ENCODE measurements at regions not wholly inside any gene's neighbourhood (a gene's known extent, or its start where the extent isn't known, plus 50 kb on each side); places are given as distances from the start of the nearest gene placed in this dataset.

DNA sequence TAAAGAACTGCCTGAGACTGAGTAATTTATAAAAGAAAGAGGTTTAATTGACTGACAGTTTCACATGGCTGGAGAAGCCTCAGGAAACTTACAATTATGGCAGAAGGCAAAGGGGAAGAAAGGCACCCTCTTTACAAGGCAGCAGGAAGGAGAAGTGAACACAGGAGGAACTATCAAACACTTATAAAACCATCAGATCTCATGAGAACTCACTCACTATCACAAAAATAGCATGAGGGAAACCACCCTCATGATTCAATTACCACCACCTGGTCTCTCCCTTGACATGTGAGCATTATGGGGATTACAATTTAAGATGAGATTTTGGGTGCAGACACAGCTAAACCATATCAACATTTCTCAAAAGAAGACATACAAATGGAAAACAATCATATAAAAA, 266.3 kb downstream of the EPM2A start:
- TF ChIP-seq POLR2A (IDR thresholded peaks at IDR 0.05): no peak
- TF ChIP-seq, protein P1, sequence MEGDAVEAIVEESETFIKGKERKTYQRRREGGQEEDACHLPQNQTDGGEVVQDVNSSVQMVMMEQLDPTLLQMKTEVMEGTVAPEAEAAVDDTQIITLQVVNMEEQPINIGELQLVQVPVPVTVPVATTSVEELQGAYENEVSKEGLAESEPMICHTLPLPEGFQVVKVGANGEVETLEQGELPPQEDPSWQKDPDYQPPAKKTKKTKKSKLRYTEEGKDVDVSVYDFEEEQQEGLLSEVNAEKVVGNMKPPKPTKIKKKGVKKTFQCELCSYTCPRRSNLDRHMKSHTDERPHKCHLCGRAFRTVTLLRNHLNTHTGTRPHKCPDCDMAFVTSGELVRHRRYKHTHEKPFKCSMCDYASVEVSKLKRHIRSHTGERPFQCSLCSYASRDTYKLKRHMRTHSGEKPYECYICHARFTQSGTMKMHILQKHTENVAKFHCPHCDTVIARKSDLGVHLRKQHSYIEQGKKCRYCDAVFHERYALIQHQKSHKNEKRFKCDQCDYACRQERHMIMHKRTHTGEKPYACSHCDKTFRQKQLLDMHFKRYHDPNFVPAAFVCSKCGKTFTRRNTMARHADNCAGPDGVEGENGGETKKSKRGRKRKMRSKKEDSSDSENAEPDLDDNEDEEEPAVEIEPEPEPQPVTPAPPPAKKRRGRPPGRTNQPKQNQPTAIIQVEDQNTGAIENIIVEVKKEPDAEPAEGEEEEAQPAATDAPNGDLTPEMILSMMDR (IDR thresholded peaks at IDR 0.05): no peak

DNA sequence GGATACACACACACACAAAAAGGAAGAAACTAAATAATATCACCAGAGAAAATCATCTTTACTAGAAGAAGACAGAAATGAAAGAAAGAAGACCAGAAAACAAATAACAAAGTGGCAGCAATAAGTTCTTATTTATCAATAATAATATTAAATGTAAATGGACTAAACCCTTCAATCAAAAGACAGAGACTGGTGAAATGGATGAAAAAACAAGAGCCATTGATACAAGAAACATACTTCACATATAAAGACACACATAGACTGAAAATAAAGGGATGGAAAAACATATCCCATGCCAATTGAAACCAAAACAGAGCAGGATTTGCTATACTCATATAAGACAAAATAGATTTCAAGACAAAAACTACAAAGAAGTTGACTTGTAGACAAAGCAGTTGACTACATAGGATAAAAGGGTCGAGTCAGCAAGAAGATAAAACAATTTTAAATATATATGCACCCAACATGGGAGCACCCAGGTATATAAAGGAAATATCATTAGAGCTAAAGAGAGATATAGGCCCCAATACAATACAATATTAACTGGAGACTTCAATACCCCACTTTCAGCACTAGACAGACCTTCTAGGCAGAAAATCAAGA, 259.4 kb downstream of the EPM2A start:
- H3K27me3 ChIP-seq: no peaks in the 10 kb centered on the region
- intact Hi-C loops (cut with DNase I; ENCODE audit: low total_unique reads): no loop called here
- TF ChIP-seq, protein P1 (IDR thresholded peaks at IDR 0.05): no peak
- no peak for TF ChIP-seq POLR2A (IDR thresholded peaks at IDR 0.05)

More for the DNA sequence above, 266.3 kb downstream of the EPM2A start:
- Histone ChIP-seq H3K27ac (no peak overlapping the region), H3K9me3 (no peaks in the 10 kb centered on the region), H3K27me3 (no peaks in the 10 kb centered on the region), H3K36me3 (ENCODE audit: low read depth, missing control alignments) (no peaks in the 10 kb centered on the region), H3K4me1 (no peaks in the 10 kb centered on the region), H3K4me3 (no peak overlapping the region)
- DNase-seq: no peak
- intact Hi-C loops (cut with DNase I; ENCODE audit: low total_unique reads): no loop called here

DNA sequence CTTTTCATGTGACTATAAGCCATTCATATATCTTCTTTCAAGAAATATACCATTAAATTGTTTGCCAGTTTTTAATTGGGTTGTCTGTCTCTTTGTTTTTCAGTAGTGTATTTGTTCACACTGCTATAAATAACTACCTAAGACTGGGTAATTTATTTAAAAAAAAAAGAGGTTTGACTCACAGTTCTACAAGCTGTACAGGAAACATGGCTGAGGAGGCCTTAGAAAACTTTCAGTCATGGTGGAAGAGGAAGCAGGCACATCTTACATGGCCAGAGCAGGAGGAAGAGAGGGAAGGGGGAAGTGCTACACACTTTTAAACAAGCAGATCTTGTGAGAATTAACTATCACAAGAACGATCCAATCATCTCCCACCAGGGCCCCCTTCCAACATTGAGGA, 255.3 kb downstream of the EPM2A start:
- H3K27ac ChIP-seq: no peak overlapping the region
- no peak overlapping the region for H3K4me3 ChIP-seq
- H3K36me3 ChIP-seq (ENCODE audit: low read depth, missing control alignments): no peaks in the 10 kb centered on the region
- no peak for DNase-seq
- no peaks in the 10 kb centered on the region for H3K4me1 ChIP-seq
- no peaks in the 10 kb centered on the region for H3K9me3 ChIP-seq
- no peaks in the 10 kb centered on the region for H3K27me3 ChIP-seq
- 81 to 90% methylated on average over 1 of the region's 1 CpG for WGBS, 2 donors
- TF ChIP-seq, protein P1 (IDR thresholded peaks at IDR 0.05): no peak
- TF ChIP-seq POLR2A (IDR thresholded peaks at IDR 0.05): no peak
- intact Hi-C loops (cut with DNase I; ENCODE audit: low total_unique reads): no loop called here

More for the DNA sequence above, 259.4 kb downstream of the EPM2A start:
- H3K27ac ChIP-seq: no peak overlapping the region
- H3K9me3 ChIP-seq: no peaks in the 10 kb centered on the region
- 48 to 56% methylated on average over 1 of the region's 1 CpG for WGBS, 2 donors
- H3K4me3 ChIP-seq: no peak overlapping the region
- no peaks in the 10 kb centered on the region for H3K36me3 ChIP-seq (ENCODE audit: low read depth, missing control alignments)
- H3K4me1 ChIP-seq: no peaks in the 10 kb centered on the region
- DNase-seq: no peak

DNA sequence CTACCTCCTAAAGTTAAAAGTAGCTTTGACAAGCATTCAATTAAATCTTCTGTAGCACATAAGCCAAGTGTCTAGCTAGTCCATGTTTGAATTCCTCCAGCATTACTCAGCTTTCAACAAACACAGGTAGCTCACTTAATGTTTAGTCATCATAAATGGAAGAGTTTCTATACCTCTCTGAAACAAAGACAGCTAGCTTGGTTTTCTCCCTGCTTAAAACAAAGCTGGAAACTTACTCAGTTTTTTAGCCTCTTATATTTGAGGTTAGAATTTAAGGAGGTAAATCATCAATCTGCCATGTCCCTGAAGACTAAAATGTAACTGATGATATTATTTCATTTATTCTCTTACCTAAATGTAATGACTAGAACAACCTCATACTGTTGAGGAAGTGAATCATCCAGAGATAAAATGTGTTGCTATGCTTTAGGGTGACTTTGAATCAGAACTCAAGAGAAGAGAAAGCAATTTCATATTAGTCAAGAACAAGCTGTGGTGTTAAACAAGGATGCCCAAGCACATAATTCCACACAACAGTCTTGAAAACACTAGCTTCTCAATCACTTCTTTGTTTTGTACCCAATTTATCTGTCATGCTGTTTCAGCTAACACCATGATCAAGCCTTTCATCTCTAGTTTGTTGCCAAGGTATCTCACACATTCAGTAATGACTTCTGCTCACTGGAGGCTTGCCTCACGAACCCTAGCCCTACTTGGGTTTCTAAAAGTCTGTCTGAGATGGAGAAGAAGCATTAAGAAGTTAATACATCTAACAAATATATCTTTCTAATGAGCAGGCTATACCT, 251.9 kb downstream of the EPM2A start:
- WGBS, 2 donors: 57 to 63% methylated on average over 1 of the region's 1 CpG
- Histone ChIP-seq H3K36me3 (ENCODE audit: low read depth, missing control alignments) (no peaks in the 10 kb centered on the region), H3K4me3 (no peak overlapping the region), H3K4me1 (no peaks in the 10 kb centered on the region), H3K27ac (no peak overlapping the region), H3K27me3 (no peaks in the 10 kb centered on the region), H3K9me3 (no peaks in the 10 kb centered on the region)
- intact Hi-C loops (cut with DNase I; ENCODE audit: low total_unique reads): no loop called here
- TF ChIP-seq, protein P1 (IDR thresholded peaks at IDR 0.05): no peak
- no peak for TF ChIP-seq POLR2A (IDR thresholded peaks at IDR 0.05)
- DNase-seq: no peak
